Adrenal gland (tissue), 5 donors: ENCODE measurements at regions not wholly inside any gene's neighbourhood (a gene's known extent, or its start where the extent isn't known, plus 50 kb on each side); places are given as distances from the start of the nearest gene placed in this dataset.

Experiments
- CTCF ChIP-seq, 6 experiments: fragments of 450-650 bp in 4 of 6; fragments of 200-600 bp in 2 of 6; sonication (generic) in 1 of 6; IDR thresholded peaks; 1 replicate in 5 of 6; 2 replicates in 1 of 6; pipeline versions ENCODE4 v1.5.1 to v1.8.0; 2016 to 2021; ENCODE audit warnings: antibody characterized with exemption in 6 of 6, mild to moderate bottlenecking in 2 of 6, moderate library complexity in 1 of 6
- POLR2A ChIP-seq, 2 donors: fragments of 450-650 bp; IDR thresholded peaks; one replicate each; pipeline ENCODE4 v1.6.1; 2017; ENCODE audit warnings: antibody characterized with exemption in 2 of 2, mild to moderate bottlenecking in 2 of 2, moderate library complexity in 1 of 2
- donor health status: DM: no; HTN: no; CAD: no.

- TF ChIP-seq CTCF (IDR thresholded peaks at IDR 0.05) (no peak), POLR2A (IDR thresholded peaks at IDR 0.05) (no peak)
Observed at GRCh38 chr16:72464597-72465368, 292.8 kb upstream of the PMFBP1 start.
